Amygdala (tissue), 56 donors: ENCODE measurements at regions not wholly inside any gene's neighbourhood (a gene's known extent, or its start where the extent isn't known, plus 50 kb on each side); places are given as distances from the start of the nearest gene placed in this dataset.
"Not testable (repeated sequence)": the region's sequence is repeated elsewhere in the genome, so short reads cannot be mapped to it uniquely, and the experiment has no call there.

ENCODE experiments used
- DNase-seq, 56 donors: peaks; one replicate each; lab custom pipeline; 2025; lab: John Stamatoyannopoulos, UW

GRCh38 chr2:41031282-41031681 lies 579.4 kb upstream of the SLC8A1 start:
- no peak for DNase-seq

GRCh38 chr2:41032715-41033114 lies 580.8 kb upstream of the SLC8A1 start:
- DNase-seq, result no peak

GRCh38 chr2:41033127-41033526 lies 581.2 kb upstream of the SLC8A1 start:
- DNase-seq, result no peak

GRCh38 chr2:41038408-41038807 lies 586.5 kb upstream of the SLC8A1 start:
- no peak for DNase-seq

GRCh38 chr2:41039750-41040149 lies 587.9 kb upstream of the SLC8A1 start:
- DNase-seq, result not testable (repeated sequence)

GRCh38 chr2:41040782-41041520 lies 589.1 kb upstream of the SLC8A1 start:
- DNase-seq, result no peak

- no peak for DNase-seq
Measured at GRCh38 chr2:41042343-41042742, 590.5 kb upstream of the SLC8A1 start.

GRCh38 chr2:41061356-41061755 lies 609.5 kb upstream of the SLC8A1 start:
- DNase-seq, result no peak

GRCh38 chr2:41062336-41062735 lies 610.4 kb upstream of the SLC8A1 start:
- DNase-seq, result no peak

GRCh38 chr2:41066168-41066567 lies 614.3 kb upstream of the SLC8A1 start:
- DNase-seq, result no peak

- DNase-seq, result no peak
Measured at GRCh38 chr2:41068740-41069139, 616.9 kb upstream of the SLC8A1 start.

GRCh38 chr2:41078341-41078740 lies 626.5 kb upstream of the SLC8A1 start:
- DNase-seq, result no peak

- no peak for DNase-seq
Measured at GRCh38 chr2:41079011-41079410, 627.1 kb upstream of the SLC8A1 start.

- no peak for DNase-seq
Measured at GRCh38 chr2:41084321-41084720, 632.4 kb upstream of the SLC8A1 start.

GRCh38 chr2:41087946-41088345 lies 636.1 kb upstream of the SLC8A1 start:
- no peak for DNase-seq

- DNase-seq, result no peak
Measured at GRCh38 chr2:41101281-41101680, 649.4 kb upstream of the SLC8A1 start.

- no peak for DNase-seq
Measured at GRCh38 chr2:41109744-41110143, 657.9 kb upstream of the SLC8A1 start.

- no peak for DNase-seq
Measured at GRCh38 chr2:41111836-41112627, 660.1 kb upstream of the SLC8A1 start.

GRCh38 chr2:41116106-41116797 lies 664.4 kb upstream of the SLC8A1 start:
- DNase-seq, result no peak

- DNase-seq, result peak in 5 of 56 donors; percentile 0 to 8 (median 1)
Measured at GRCh38 chr2:41119489-41119888, 667.6 kb upstream of the SLC8A1 start.

- no peak for DNase-seq
Measured at GRCh38 chr2:41123341-41123740, 671.5 kb upstream of the SLC8A1 start.
